Esophagus (tissue), 2 donors: ENCODE measurements at regions not wholly inside any gene's neighbourhood (a gene's known extent, or its start where the extent isn't known, plus 50 kb on each side); places are given as distances from the start of the nearest gene placed in this dataset.
A peak's percentile ranks its signal among the peaks of the same experiment; 100 is the strongest.

Source experiments
- H3K27ac ChIP-seq, 2 donors: one replicate each; pipeline ENCODE4 v1.5.1; 2013; ENCODE audit warnings: low read depth in 2 of 2, mild to moderate bottlenecking in 2 of 2, inconsistent platforms in 1 of 2, low read length in 1 of 2, moderate library complexity in 1 of 2
- H3K27me3 ChIP-seq, 2 donors: one replicate each; pipeline ENCODE4 v1.6.1; 2013; ENCODE audit warnings: low read length in 2 of 2, control low read depth in 1 of 2, mild to moderate bottlenecking in 1 of 2; ENCODE audit not compliant: insufficient read depth in 2 of 2, control insufficient read depth in 1 of 2
- H3K36me3 ChIP-seq, 2 donors: one replicate each; pipeline ENCODE4 v1.6.1; 2013; ENCODE audit warnings: low read length in 1 of 2; ENCODE audit not compliant: control insufficient read depth in 2 of 2, insufficient read depth in 2 of 2
- H3K4me1 ChIP-seq, 2 donors: one replicate each; pipeline ENCODE4 v1.6.1; 2013; ENCODE audit warnings: low read length in 1 of 2; ENCODE audit not compliant: control insufficient read depth in 2 of 2, insufficient read depth in 2 of 2
- H3K4me3 ChIP-seq, 2 donors: one replicate each; pipeline ENCODE4 v1.5.1; 2013; ENCODE audit warnings: low read length in 2 of 2, mild to moderate bottlenecking in 2 of 2, low read depth in 1 of 2, moderate library complexity in 1 of 2
- H3K9me3 ChIP-seq, 2 donors: one replicate each; pipeline ENCODE4 v1.6.1; 2013; ENCODE audit warnings: mild to moderate bottlenecking in 2 of 2, low read depth in 1 of 2, low read length in 1 of 2, moderate library complexity in 1 of 2; ENCODE audit not compliant: control insufficient read depth in 2 of 2, insufficient read depth in 1 of 2
- WGBS, 2 donors: extraction: QIAGEN DNeasy Blood & Tissue Kit; methylation state at CpG; one replicate each; pipeline ENCODE4 v1.1.7; 2013; 5-methylcytosine and 5-hydroxymethylcytosine counted together
- donor health status: healthy with polysubstance abuse.
- donor health status: Bipolar disorder and iron deficiency.

DNA sequence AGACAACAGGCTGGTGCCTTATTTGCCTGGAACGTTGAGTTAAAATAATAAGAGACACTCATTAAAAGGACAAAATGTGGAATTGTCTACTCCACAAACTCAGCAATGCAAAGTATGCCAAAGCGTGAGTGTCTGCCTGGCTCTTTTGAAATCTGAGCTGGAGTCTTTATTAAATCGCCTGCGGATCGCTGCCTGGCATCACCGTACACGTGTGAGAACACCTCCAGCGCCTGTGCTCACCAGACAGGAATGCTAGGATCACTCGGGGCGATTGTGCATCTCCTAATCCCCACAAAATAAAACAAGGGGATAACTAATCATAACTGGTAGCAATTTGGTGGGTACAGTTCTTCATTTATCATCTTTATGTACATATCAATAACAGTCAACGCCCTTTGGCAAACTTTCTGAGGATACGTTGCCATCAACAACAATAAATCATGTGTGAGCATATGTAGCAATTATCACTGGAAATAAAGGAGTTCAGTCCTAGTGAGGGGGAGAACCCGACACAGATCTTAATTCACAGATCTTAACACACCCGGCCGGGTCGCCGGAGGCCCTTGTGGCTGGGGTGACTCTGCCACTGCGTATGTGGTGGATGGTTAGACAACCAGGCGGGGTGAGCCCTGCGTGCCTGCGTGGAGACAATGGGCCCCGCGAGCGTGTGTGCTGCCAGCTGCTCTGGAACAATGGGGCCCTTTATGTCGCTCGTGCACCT, 284.9 kb upstream of the IRX1 start:
- Histone ChIP-seq H3K9me3 (peaks cover 6 to 9% of the 10 kb centered on the region in 2 donors), H3K27ac (peak overlapping the region; percentile 35 to 53), H3K4me3 (no peak overlapping the region), H3K36me3 (no peaks in the 10 kb centered on the region), H3K27me3 (no peaks in the 10 kb centered on the region), H3K4me1 (peaks cover 0 to 7% of the 10 kb centered on the region in 2 donors)
- 45 to 55% methylated on average over 26 of the region's 26 CpGs for WGBS, 2 donors

DNA sequence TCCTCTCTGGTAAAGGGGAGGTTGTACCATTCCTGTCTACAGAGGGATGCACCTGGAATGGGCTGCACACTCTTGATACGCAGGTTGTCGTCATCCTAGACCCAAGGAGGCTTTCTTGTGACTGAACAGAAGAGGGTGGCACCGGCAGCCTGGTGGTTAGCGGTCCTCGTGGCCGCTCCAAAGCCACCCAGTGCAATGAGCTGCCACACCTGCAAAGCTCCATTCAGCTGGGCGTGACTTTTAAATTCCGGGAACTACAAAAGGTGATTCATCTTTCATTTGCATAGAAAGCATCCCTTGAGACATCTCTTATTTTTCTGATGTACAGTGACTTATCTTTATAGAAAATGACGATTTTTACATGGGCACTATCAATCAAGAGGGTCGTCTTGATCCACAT, 286.1 kb upstream of the IRX1 start:
- H3K4me1 ChIP-seq, result peaks cover 0 to 7% of the 10 kb centered on the region in 2 donors
- WGBS, 2 donors, result 57 to 71% methylated on average over 10 of the region's 10 CpGs
- peaks cover 6 to 9% of the 10 kb centered on the region in 2 donors for H3K9me3 ChIP-seq
- no peaks in the 10 kb centered on the region for H3K27me3 ChIP-seq
- no peaks in the 10 kb centered on the region for H3K36me3 ChIP-seq
- no peak overlapping the region for H3K4me3 ChIP-seq
- no peak overlapping the region for H3K27ac ChIP-seq

DNA sequence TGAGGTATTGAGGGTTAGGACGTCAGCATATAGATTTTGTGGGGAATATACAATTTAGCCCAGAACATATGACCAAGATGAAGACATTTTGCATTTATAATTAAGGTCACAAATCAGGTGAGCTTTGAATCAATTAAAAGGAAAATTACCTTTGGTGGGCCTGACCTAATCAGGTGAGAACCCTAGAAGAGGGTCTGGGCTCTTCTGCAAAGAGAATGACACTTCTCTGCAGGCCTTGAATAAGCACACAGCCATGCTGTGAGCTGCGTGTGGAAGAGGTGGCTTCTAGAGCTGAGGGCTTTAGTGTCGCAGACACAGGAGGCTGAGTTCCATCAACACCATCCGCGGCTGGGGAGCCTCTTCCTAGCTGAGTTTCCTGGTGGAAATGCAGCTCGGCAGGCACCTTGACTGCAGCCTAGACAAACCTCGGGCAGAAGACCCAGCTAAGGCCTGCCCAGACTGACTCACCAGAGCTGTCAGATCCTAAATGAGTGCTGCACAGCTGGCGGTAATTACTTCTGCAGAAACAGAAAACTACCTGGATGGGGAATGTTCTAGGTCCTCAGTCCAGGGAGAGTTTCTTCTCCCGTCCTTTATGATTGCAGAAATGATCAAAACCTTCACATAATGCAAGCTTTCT, 287.5 kb upstream of the IRX1 start:
- Histone ChIP-seq H3K9me3 (peaks cover 4 to 9% of the 10 kb centered on the region in 2 donors), H3K27me3 (no peaks in the 10 kb centered on the region), H3K36me3 (no peaks in the 10 kb centered on the region), H3K4me1 (peaks cover 0 to 7% of the 10 kb centered on the region in 2 donors), H3K4me3 (no peak overlapping the region), H3K27ac (no peak overlapping the region)
- 52 to 64% methylated on average over 9 of the region's 9 CpGs for WGBS, 2 donors

DNA sequence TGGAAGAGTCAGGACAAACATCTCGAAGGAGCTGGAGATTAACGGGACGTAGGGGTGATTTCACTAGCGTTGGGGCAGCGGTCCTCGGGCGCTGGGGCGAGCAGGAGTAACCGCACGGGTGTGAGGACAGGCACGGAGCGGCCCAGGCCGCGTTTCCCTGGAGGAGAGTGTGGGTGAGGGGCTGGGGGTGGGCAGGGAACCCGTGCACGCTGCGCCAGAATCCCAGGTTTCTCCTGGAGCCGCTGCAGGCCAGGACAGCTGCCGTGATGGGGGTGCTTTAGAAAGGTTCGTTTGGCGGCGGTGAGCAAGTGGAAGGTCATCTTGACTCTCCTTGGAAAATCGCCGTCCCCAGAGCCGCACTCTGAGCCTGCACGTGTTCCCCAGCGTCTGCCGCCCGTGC, 290.2 kb upstream of the IRX1 start:
- no peak overlapping the region for H3K4me3 ChIP-seq
- no peaks in the 10 kb centered on the region for H3K27me3 ChIP-seq
- no peak overlapping the region for H3K27ac ChIP-seq
- no peaks in the 10 kb centered on the region for H3K36me3 ChIP-seq
- peaks cover 0 to 2% of the 10 kb centered on the region in 2 donors for H3K4me1 ChIP-seq
- no peaks in the 10 kb centered on the region for H3K9me3 ChIP-seq
- WGBS, 2 donors, result 89 to 91% methylated on average over 29 of the region's 29 CpGs

DNA sequence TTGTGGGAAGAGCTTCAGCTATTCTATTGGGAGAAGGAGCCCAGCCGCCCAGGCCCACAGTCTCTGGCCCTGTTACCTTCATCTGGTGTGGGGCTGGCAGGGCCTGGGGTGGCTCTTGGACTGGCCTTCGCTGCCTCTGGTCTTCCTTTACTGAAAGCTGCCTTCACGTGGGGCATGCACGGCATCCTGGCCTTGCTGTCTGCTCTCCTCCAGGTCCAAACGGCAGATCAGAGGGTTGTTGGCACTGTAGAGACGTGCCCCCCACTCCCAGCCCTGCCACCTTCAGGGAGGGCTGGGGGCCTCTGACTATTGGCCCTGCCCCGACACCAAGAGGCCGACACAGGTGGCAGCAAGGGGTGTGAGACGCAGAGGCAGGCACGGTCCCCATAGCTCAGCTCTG, 291.3 kb upstream of the IRX1 start:
- Histone ChIP-seq H3K4me1 (peaks cover 0 to under 1% of the 10 kb centered on the region in 2 donors), H3K4me3 (no peak overlapping the region), H3K27me3 (no peaks in the 10 kb centered on the region), H3K36me3 (no peaks in the 10 kb centered on the region), H3K27ac (no peak overlapping the region), H3K9me3 (no peaks in the 10 kb centered on the region)
- 87 to 92% methylated on average over 10 of the region's 10 CpGs for WGBS, 2 donors

DNA sequence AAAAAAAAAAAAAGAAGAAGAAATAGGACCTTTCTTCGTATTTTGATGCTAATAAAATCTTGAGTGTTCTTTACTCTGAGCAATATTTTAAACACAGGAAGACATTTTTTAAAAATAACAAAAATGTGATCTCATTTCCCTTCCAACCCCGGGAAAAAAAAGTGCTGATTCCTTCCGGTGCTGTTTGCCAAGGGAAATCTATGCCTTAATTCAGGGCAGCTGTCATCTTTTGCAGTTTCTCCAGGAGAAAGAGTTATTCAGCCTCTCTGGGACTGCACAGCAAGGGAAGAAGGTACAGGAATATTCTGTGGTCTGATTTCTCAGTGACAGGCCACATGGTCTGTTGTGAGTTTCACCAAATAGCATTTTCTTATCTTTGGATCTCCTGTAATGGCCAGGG, 291.9 kb upstream of the IRX1 start:
- no peaks in the 10 kb centered on the region for H3K27me3 ChIP-seq
- no peaks in the 10 kb centered on the region for H3K4me1 ChIP-seq
- H3K9me3 ChIP-seq, result no peaks in the 10 kb centered on the region
- 42 to 52% methylated on average over 3 of the region's 3 CpGs for whole genome bisulfite sequencing, 2 donors
- no peak overlapping the region for H3K27ac ChIP-seq
- H3K36me3 ChIP-seq, result no peaks in the 10 kb centered on the region
- no peak overlapping the region for H3K4me3 ChIP-seq

DNA sequence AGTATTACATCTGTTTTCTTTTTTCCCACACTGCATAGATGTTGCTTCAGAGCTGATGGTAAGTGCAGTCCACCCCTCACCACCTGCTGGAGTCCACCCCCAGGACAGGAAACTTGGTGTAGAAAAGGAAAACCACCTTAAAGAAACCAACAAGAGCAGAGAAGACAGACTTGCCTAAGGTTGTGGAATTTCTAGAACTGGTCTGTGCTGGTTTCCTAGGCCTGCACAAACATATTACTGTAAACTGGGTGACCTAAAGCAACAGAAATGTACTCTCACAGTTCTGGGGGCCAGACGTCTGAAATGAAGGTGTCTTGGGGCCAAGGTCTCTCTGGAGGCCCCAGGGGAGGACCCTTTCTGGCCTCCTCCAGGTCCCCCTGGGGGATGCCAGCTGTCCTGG, 293.4 kb upstream of the IRX1 start:
- no peak overlapping the region for H3K27ac ChIP-seq
- no peaks in the 10 kb centered on the region for H3K9me3 ChIP-seq
- 18 to 20% methylated on average over 1 of the region's 1 CpG for WGBS, 2 donors
- H3K27me3 ChIP-seq, result no peaks in the 10 kb centered on the region
- no peaks in the 10 kb centered on the region for H3K4me1 ChIP-seq
- H3K36me3 ChIP-seq, result no peaks in the 10 kb centered on the region
- H3K4me3 ChIP-seq, result no peak overlapping the region

DNA sequence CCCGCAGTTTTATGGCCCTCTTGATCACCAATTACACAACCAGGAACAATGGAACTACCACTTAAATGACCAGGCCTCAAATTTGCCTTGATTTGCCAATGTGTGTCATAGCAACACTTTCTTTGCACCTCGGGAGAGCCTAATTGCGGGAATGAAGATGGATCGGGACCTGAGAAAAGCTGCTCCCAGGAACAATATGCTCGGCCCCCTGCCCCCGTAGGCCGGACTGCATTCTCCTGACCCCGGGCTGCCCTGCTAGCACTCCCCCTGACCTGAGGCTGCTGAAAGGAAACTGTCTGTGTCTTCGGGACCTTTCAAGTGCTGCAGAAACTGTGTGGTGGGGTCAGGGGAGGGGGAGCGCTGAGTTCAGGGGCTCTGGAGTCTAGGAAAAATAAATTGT, 294.3 kb upstream of the IRX1 start:
- no peaks in the 10 kb centered on the region for H3K36me3 ChIP-seq
- 64 to 78% methylated on average over 10 of the region's 10 CpGs for WGBS, 2 donors
- H3K27me3 ChIP-seq, result no peaks in the 10 kb centered on the region
- H3K27ac ChIP-seq, result no peak overlapping the region
- no peaks in the 10 kb centered on the region for H3K9me3 ChIP-seq
- no peaks in the 10 kb centered on the region for H3K4me1 ChIP-seq
- H3K4me3 ChIP-seq, result no peak overlapping the region

DNA sequence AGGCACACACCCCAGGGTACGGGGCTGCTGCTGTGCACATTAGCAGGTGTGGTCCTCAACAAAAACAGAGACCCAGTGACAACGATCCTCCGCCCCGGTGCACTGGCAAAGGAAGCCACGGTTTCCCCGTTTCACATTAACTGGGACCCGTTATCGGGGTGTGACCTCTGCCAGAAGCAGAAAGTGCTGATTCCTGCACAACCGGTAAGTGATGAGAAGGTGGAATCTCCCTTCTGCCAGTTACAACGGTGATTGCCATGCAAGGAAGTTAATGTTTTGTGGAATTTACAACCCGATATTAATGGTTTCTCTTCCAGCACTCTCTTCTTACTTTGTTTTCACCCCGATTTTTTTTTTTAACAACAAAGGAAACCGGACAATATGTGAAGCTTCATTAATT, 294.9 kb upstream of the IRX1 start:
- no peaks in the 10 kb centered on the region for H3K9me3 ChIP-seq
- no peak overlapping the region for H3K4me3 ChIP-seq
- H3K4me1 ChIP-seq, result no peaks in the 10 kb centered on the region
- WGBS, 2 donors, result 67% methylated on average over 13 of the region's 13 CpGs
- H3K27ac ChIP-seq, result no peak overlapping the region
- no peaks in the 10 kb centered on the region for H3K36me3 ChIP-seq
- no peaks in the 10 kb centered on the region for H3K27me3 ChIP-seq

DNA sequence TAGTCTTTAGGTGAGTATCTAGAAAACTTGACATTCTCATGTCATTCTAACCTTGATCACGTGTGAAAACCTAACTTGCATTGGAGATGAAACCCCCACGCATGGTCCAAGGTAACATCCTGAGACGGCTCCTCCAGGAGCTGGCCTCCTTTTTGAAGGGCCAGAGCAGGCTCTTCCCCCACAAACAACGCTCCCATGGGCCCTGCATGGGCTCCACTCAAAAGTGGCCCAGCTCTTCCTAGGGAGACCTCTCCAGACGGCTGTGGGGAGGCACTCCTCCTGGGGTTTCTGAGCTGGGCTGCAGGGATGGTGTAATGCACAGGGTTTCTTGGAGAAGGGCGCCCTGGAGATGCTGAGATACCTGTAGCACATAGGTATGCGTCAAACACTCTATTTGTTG, 296.2 kb upstream of the IRX1 start:
- Histone ChIP-seq H3K9me3 (no peaks in the 10 kb centered on the region), H3K4me1 (no peaks in the 10 kb centered on the region), H3K4me3 (no peak overlapping the region), H3K27me3 (no peaks in the 10 kb centered on the region), H3K36me3 (no peaks in the 10 kb centered on the region), H3K27ac (no peak overlapping the region)
- WGBS, 2 donors, result 76 to 84% methylated on average over 7 of the region's 7 CpGs
